ENCODE measurements at regions not wholly inside any gene's neighbourhood (a gene's known extent, or its start where the extent isn't known, plus 50 kb on each side); places are given as distances from the start of the nearest gene placed in this dataset.

GRCh38 chr13:62299988-62300387 lies 884.3 kb upstream of the PCDH20 start:
- DNase-seq (ENCODE audit: low spot score) = no peak
- Mint-ChIP-seq H3K27me3 (ENCODE audit: low read depth) (no peaks in the 10 kb centered on the region), H3K4me3 (no peak overlapping the region), H3K27ac (no peak overlapping the region), H3K4me1 (no peaks in the 10 kb centered on the region), H3K36me3 (no peaks in the 10 kb centered on the region), H3K9me3 (no peaks in the 10 kb centered on the region)
- ChIA-PET CTCF (no interaction called here), POLR2A (no interaction called here)
- ATAC-seq = no peak
- TF ChIP-seq, protein P1, sequence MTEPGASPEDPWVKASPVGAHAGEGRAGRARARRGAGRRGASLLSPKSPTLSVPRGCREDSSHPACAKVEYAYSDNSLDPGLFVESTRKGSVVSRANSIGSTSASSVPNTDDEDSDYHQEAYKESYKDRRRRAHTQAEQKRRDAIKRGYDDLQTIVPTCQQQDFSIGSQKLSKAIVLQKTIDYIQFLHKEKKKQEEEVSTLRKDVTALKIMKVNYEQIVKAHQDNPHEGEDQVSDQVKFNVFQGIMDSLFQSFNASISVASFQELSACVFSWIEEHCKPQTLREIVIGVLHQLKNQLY (CRISPR knock-in tag; IDR thresholded peaks at IDR 0.05) = no peak
- no peak for TF ChIP-seq NR3C1 (CRISPR knock-in tag; conservative IDR thresholded peaks at IDR 0.05; ENCODE audit: low read depth)
- no peak for TF ChIP-seq ZNF232 (CRISPR knock-in tag; IDR thresholded peaks at IDR 0.05)
- TF ChIP-seq, protein P2, sequence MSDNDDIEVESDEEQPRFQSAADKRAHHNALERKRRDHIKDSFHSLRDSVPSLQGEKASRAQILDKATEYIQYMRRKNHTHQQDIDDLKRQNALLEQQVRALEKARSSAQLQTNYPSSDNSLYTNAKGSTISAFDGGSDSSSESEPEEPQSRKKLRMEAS (CRISPR knock-in tag; IDR thresholded peaks at IDR 0.05) = no peak
- TF ChIP-seq, protein P3, sequence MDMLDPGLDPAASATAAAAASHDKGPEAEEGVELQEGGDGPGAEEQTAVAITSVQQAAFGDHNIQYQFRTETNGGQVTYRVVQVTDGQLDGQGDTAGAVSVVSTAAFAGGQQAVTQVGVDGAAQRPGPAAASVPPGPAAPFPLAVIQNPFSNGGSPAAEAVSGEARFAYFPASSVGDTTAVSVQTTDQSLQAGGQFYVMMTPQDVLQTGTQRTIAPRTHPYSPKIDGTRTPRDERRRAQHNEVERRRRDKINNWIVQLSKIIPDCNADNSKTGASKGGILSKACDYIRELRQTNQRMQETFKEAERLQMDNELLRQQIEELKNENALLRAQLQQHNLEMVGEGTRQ (CRISPR knock-in tag; IDR thresholded peaks at IDR 0.05) = no peak
- no peak for TF ChIP-seq SP1 (CRISPR knock-in tag; conservative IDR thresholded peaks at IDR 0.05)
- TF ChIP-seq, protein P4, sequence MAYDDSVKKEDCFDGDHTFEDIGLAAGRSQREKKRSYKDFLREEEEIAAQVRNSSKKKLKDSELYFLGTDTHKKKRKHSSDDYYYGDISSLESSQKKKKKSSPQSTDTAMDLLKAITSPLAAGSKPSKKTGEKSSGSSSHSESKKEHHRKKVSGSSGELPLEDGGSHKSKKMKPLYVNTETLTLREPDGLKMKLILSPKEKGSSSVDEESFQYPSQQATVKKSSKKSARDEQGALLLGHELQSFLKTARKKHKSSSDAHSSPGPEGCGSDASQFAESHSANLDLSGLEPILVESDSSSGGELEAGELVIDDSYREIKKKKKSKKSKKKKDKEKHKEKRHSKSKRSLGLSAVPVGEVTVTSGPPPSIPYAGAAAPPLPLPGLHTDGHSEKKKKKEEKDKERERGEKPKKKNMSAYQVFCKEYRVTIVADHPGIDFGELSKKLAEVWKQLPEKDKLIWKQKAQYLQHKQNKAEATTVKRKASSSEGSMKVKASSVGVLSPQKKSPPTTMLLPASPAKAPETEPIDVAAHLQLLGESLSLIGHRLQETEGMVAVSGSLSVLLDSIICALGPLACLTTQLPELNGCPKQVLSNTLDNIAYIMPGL (CRISPR knock-in tag; IDR thresholded peaks at IDR 0.05) = no peak
- TF ChIP-seq RELA (CRISPR knock-in tag; IDR thresholded peaks at IDR 0.05; ENCODE audit: borderline replicate concordance) = no peak
- no peak for TF ChIP-seq ZNF317 (CRISPR knock-in tag; IDR thresholded peaks at IDR 0.05; ENCODE audit: borderline replicate concordance, low read depth)

- no peak for TF ChIP-seq SMAD4 (CRISPR knock-in tag; IDR thresholded peaks at IDR 0.05)
- no peak for TF ChIP-seq ESRRA (CRISPR knock-in tag; IDR thresholded peaks at IDR 0.05; ENCODE audit: borderline replicate concordance)
- no peak for TF ChIP-seq TP53 (CRISPR knock-in tag; IDR thresholded peaks at IDR 0.05)
- no peak for TF ChIP-seq FOXK1 (CRISPR knock-in tag; IDR thresholded peaks at IDR 0.05)
- no peak for TF ChIP-seq JUN (CRISPR knock-in tag; IDR thresholded peaks at IDR 0.05)
- TF ChIP-seq, protein P5, sequence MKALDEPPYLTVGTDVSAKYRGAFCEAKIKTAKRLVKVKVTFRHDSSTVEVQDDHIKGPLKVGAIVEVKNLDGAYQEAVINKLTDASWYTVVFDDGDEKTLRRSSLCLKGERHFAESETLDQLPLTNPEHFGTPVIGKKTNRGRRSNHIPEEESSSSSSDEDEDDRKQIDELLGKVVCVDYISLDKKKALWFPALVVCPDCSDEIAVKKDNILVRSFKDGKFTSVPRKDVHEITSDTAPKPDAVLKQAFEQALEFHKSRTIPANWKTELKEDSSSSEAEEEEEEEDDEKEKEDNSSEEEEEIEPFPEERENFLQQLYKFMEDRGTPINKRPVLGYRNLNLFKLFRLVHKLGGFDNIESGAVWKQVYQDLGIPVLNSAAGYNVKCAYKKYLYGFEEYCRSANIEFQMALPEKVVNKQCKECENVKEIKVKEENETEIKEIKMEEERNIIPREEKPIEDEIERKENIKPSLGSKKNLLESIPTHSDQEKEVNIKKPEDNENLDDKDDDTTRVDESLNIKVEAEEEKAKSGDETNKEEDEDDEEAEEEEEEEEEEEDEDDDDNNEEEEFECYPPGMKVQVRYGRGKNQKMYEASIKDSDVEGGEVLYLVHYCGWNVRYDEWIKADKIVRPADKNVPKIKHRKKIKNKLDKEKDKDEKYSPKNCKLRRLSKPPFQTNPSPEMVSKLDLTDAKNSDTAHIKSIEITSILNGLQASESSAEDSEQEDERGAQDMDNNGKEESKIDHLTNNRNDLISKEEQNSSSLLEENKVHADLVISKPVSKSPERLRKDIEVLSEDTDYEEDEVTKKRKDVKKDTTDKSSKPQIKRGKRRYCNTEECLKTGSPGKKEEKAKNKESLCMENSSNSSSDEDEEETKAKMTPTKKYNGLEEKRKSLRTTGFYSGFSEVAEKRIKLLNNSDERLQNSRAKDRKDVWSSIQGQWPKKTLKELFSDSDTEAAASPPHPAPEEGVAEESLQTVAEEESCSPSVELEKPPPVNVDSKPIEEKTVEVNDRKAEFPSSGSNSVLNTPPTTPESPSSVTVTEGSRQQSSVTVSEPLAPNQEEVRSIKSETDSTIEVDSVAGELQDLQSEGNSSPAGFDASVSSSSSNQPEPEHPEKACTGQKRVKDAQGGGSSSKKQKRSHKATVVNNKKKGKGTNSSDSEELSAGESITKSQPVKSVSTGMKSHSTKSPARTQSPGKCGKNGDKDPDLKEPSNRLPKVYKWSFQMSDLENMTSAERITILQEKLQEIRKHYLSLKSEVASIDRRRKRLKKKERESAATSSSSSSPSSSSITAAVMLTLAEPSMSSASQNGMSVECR (CRISPR knock-in tag; IDR thresholded peaks at IDR 0.05; ENCODE audit: borderline replicate concordance) = no peak
- TF ChIP-seq ZNF317 (CRISPR knock-in tag; IDR thresholded peaks at IDR 0.05; ENCODE audit: borderline replicate concordance, low read depth) = no peak
- TF ChIP-seq RELA (CRISPR knock-in tag; IDR thresholded peaks at IDR 0.05; ENCODE audit: borderline replicate concordance) = no peak
- no peak for TF ChIP-seq RORB (CRISPR knock-in tag; IDR thresholded peaks at IDR 0.05)
- TF ChIP-seq IRF1 (CRISPR knock-in tag; IDR thresholded peaks at IDR 0.05) = no peak
- TF ChIP-seq, protein P3 (CRISPR knock-in tag; IDR thresholded peaks at IDR 0.05) = no peak
- TF ChIP-seq EMX1 (CRISPR knock-in tag; IDR thresholded peaks at IDR 0.05) = no peak
- TF ChIP-seq STAT6 (CRISPR knock-in tag; conservative IDR thresholded peaks at IDR 0.05; ENCODE audit: low read depth) = no peak
- no peak for TF ChIP-seq TEAD4 (CRISPR knock-in tag; IDR thresholded peaks at IDR 0.05)
- no peak for TF ChIP-seq ZNF138 (CRISPR knock-in tag; conservative IDR thresholded peaks at IDR 0.05)
- no peak for TF ChIP-seq ZNF232 (CRISPR knock-in tag; IDR thresholded peaks at IDR 0.05)
- POLR2A ChIA-PET = no interaction called here
- Mint-ChIP-seq H3K27ac (no peak overlapping the region), H3K4me1 (no peaks in the 10 kb centered on the region), H3K36me3 (no peaks in the 10 kb centered on the region), H3K9me3 (peaks cover 2% of the 10 kb centered on the region; the same call in 1 of the 2 replicates), H3K4me3 (no peak overlapping the region), H3K27me3 (ENCODE audit: low read depth) (no peaks in the 10 kb centered on the region)
- no peak for DNase-seq (ENCODE audit: low spot score)
- CTCF ChIA-PET = no interaction called here
- no peak for ATAC-seq
Observed at GRCh38 chr13:62296812-62297211, 881.2 kb upstream of the PCDH20 start.
